H1 (cell line): ENCODE measurements at regions not wholly inside any gene's neighbourhood (a gene's known extent, or its start where the extent isn't known, plus 50 kb on each side); places are given as distances from the start of the nearest gene placed in this dataset.

ENCODE experiments used
- CTCF ChIA-PET: fragments of 300-600 bp; sonication (Branson Sonifier 250); formaldehyde crosslinking; loops from one replicate; lab custom pipeline; 2021; ENCODE audit not compliant: partially characterized antibody; lab: Charles Lee
- POLR2A ChIA-PET: fragments of 300-600 bp; sonication (Branson Sonifier 250); formaldehyde crosslinking; loops from one replicate; lab custom pipeline; 2021; ENCODE audit warnings: inconsistent platforms; ENCODE audit not compliant: partially characterized antibody; lab: Charles Lee
- DNase-seq, 2 experiments: peaks; one replicate each; pipeline versions ENCODE4 v3.0.0 to v3.0.0-alpha.2; 2010 to 2022; ENCODE audit warnings: low spot score in 2 of 2, low read depth in 1 of 2, mixed read lengths in 1 of 2
- FAIRE-seq: peaks from 2 replicates; lab custom pipeline; 2011; peaks lifted over from hg19 to GRCh38; lab: Jason Lieb, UNC
- H2AFZ ChIP-seq: 2 replicates; pipeline ENCODE4 v1.8.1; 2012; ENCODE audit warnings: low read length, inconsistent platforms
- H2AK5ac ChIP-seq: 2 replicates; pipeline ENCODE4 v1.6.1; 2013; ENCODE audit warnings: low read depth, low read length
- H2BK120ac ChIP-seq: replicated peaks from 2 replicates; pipeline ENCODE3; 2013; ENCODE audit warnings: low read depth, low read length, inconsistent platforms
- H2BK12ac ChIP-seq: 2 replicates; pipeline ENCODE4 v1.6.1; 2013; ENCODE audit warnings: low read depth, low read length
- H2BK15ac ChIP-seq: 2 replicates; pipeline ENCODE4 v1.6.1; 2013; ENCODE audit warnings: low read length
- H2BK20ac ChIP-seq: 2 replicates; pipeline ENCODE4 v1.6.1; 2013; ENCODE audit warnings: low read length
- H2BK5ac ChIP-seq: 2 replicates; pipeline ENCODE4 v1.6.1; 2013; ENCODE audit warnings: low read depth, low read length
- H3K14ac ChIP-seq: 2 replicates; pipeline ENCODE4 v1.6.1; 2013; ENCODE audit warnings: inconsistent platforms; ENCODE audit not compliant: insufficient read length
- H3K18ac ChIP-seq: 2 replicates; pipeline ENCODE4 v1.6.1; 2013; ENCODE audit warnings: low read length; ENCODE audit errors: extremely low read depth
- H3K23ac ChIP-seq: 2 replicates; pipeline ENCODE4 v1.6.1; 2013; ENCODE audit warnings: inconsistent platforms; ENCODE audit not compliant: insufficient read length
- H3K23me2 ChIP-seq: 2 replicates; pipeline ENCODE4 v1.6.1; 2013; ENCODE audit warnings: low read depth, low read length
- H3K27ac ChIP-seq: 2 replicates; pipeline ENCODE4 v1.6.1; 2011; ENCODE audit warnings: low read depth, low read length, inconsistent platforms
- H3K27me3 ChIP-seq, 4 experiments: replicated peaks in 1 of 4; 1 replicate in 1 of 4; 2 replicates in 3 of 4; pipeline versions ENCODE4 v1.6.1 to v1.8.1; 2011 to 2013; ENCODE audit warnings: low read length in 3 of 4, mild to moderate bottlenecking in 3 of 4, inconsistent platforms in 2 of 4, mixed read lengths in 2 of 4, moderate library complexity in 1 of 4; ENCODE audit not compliant: control insufficient read depth in 3 of 4, insufficient read depth in 3 of 4; ENCODE audit errors: extremely low read depth in 1 of 4
- H3K36me3 ChIP-seq, 4 experiments: 2 replicates each; pipeline versions ENCODE4 v1.6.1 to v1.8.1; 2011 to 2013; ENCODE audit warnings: mild to moderate bottlenecking in 4 of 4, low read length in 3 of 4, moderate library complexity in 2 of 4, control low read depth in 1 of 4, inconsistent platforms in 1 of 4; ENCODE audit not compliant: insufficient read depth in 4 of 4, control insufficient read depth in 2 of 4
- H3K4ac ChIP-seq: replicated peaks from 2 replicates; pipeline ENCODE3; 2013; ENCODE audit warnings: low read length, low read depth, mixed read lengths, inconsistent platforms; ENCODE audit not compliant: insufficient read length
- H3K4me1 ChIP-seq, 4 experiments: replicated peaks in 1 of 4; 1 replicate in 1 of 4; 2 replicates in 3 of 4; pipeline versions ENCODE4 v1.6.1 to v1.8.1; 2011 to 2013; ENCODE audit warnings: low read length in 3 of 4, inconsistent platforms in 2 of 4, mixed read lengths in 1 of 4; ENCODE audit not compliant: insufficient read depth in 4 of 4, control insufficient read depth in 3 of 4
- H3K4me2 ChIP-seq, 2 experiments: 2 replicates each; pipeline versions ENCODE4 v1.6.1 to v1.8.1; 2011 to 2013; ENCODE audit warnings: low read depth in 2 of 2, low read length in 2 of 2, control low read depth in 1 of 2, inconsistent platforms in 1 of 2, mild to moderate bottlenecking in 1 of 2; ENCODE audit not compliant: insufficient read depth in 1 of 2
- H3K4me3 ChIP-seq, 4 experiments: fragments of 200-600, 300-600 bp in 1 of 4; sonication (generic), shearing (Covaris generic), sonication (Bioruptor Twin) in 1 of 4; 2 replicates each; pipeline versions ENCODE4 v1.5.1 to v1.8.1; 2011 to 2016; ENCODE audit warnings: low read length in 4 of 4, low read depth in 3 of 4, control low read depth in 2 of 4, inconsistent platforms in 2 of 4, mild to moderate bottlenecking in 2 of 4, mixed read lengths in 1 of 4, moderate library complexity in 1 of 4; ENCODE audit not compliant: insufficient read depth in 2 of 4; ENCODE audit errors: extremely low read depth in 1 of 4
- H3K56ac ChIP-seq: replicated peaks from 2 replicates; pipeline ENCODE3; 2013; ENCODE audit warnings: low read depth, mild to moderate bottlenecking, mixed read lengths, low read length, inconsistent platforms; ENCODE audit not compliant: insufficient read length
- H3K79me1 ChIP-seq: 2 replicates; pipeline ENCODE4 v1.6.1; 2013; ENCODE audit warnings: low read depth, low read length, control low read depth
- H3K79me2 ChIP-seq, 2 experiments: 2 replicates each; pipeline versions ENCODE4 v1.6.1 to v1.8.1; 2012 to 2013; ENCODE audit warnings: low read length in 2 of 2, mild to moderate bottlenecking in 2 of 2, inconsistent platforms in 1 of 2; ENCODE audit not compliant: insufficient read depth in 2 of 2, control insufficient read depth in 1 of 2
- H3K9ac ChIP-seq, 4 experiments: replicated peaks in 1 of 4; 1 replicate in 1 of 4; 2 replicates in 3 of 4; pipeline versions ENCODE4 v1.6.1 to v1.8.1; 2011 to 2013; ENCODE audit warnings: low read depth in 3 of 4, low read length in 3 of 4, control low read depth in 2 of 4, mild to moderate bottlenecking in 2 of 4, moderate library complexity in 2 of 4, inconsistent platforms in 1 of 4; ENCODE audit errors: extremely low read depth in 1 of 4
- H3K9me3 ChIP-seq, 2 experiments: 2 replicates each; pipeline versions ENCODE4 v1.6.1 to v1.8.1; 2012 to 2013; ENCODE audit warnings: mild to moderate bottlenecking in 2 of 2, moderate library complexity in 2 of 2, control low read depth in 1 of 2, inconsistent platforms in 1 of 2, low read depth in 1 of 2, low read length in 1 of 2, mixed read lengths in 1 of 2; ENCODE audit not compliant: insufficient read depth in 2 of 2
- H4K20me1 ChIP-seq, 2 experiments: replicated peaks in 1 of 2; 2 replicates each; pipeline versions ENCODE3 to v1.8.1; 2011 to 2013; ENCODE audit warnings: inconsistent platforms in 2 of 2, low read length in 2 of 2, mild to moderate bottlenecking in 1 of 2; ENCODE audit not compliant: insufficient read depth in 2 of 2, control insufficient read depth in 1 of 2
- H4K5ac ChIP-seq: 2 replicates; pipeline ENCODE4 v1.6.1; 2013; ENCODE audit warnings: low read length, low read depth, mixed read lengths, inconsistent platforms; ENCODE audit not compliant: insufficient read length
- H4K8ac ChIP-seq: 2 replicates; pipeline ENCODE4 v1.8.0; 2013; ENCODE audit warnings: mild to moderate bottlenecking, moderate library complexity, low read length, inconsistent platforms; ENCODE audit not compliant: insufficient read depth; ENCODE audit errors: extremely low read depth
- H4K91ac ChIP-seq: replicated peaks from 2 replicates; pipeline ENCODE3; 2013; ENCODE audit warnings: low read length, mixed read lengths, inconsistent platforms; ENCODE audit not compliant: insufficient read length
- CREB1 ChIP-seq: IDR thresholded peaks from 2 replicates; pipeline ENCODE4 v1.6.1; 2012; ENCODE audit warnings: inconsistent platforms
- EGR1 ChIP-seq: IDR thresholded peaks from 2 replicates; pipeline ENCODE4 v1.6.1; 2011; ENCODE audit warnings: low read depth, low read length, borderline replicate concordance
- EP300 ChIP-seq, 2 experiments: IDR thresholded peaks; 1 replicate in 1 of 2; 2 replicates in 1 of 2; pipeline ENCODE4 v1.6.1; 2011 to 2012; ENCODE audit warnings: low read depth in 2 of 2, low read length in 2 of 2, mild to moderate bottlenecking in 2 of 2, borderline replicate concordance in 1 of 2, inconsistent platforms in 1 of 2, moderate library complexity in 1 of 2
- RXRA ChIP-seq: IDR thresholded peaks from 2 replicates; pipeline ENCODE4 v1.6.1; 2011; ENCODE audit warnings: low read depth, mild to moderate bottlenecking, low read length, moderate library complexity; ENCODE audit not compliant: insufficient read depth
- SUZ12 ChIP-seq: fragments of 200-600 bp; sonication (generic); IDR thresholded peaks from 2 replicates; pipeline ENCODE4 v1.6.1; 2012; ENCODE audit warnings: mild to moderate bottlenecking, inconsistent platforms, low read length, moderate library complexity, mixed read lengths
- TEAD4 ChIP-seq: IDR thresholded peaks from 2 replicates; pipeline ENCODE4 v1.6.1; 2012; ENCODE audit warnings: low read depth, low read length, inconsistent platforms, mixed read lengths

DNA sequence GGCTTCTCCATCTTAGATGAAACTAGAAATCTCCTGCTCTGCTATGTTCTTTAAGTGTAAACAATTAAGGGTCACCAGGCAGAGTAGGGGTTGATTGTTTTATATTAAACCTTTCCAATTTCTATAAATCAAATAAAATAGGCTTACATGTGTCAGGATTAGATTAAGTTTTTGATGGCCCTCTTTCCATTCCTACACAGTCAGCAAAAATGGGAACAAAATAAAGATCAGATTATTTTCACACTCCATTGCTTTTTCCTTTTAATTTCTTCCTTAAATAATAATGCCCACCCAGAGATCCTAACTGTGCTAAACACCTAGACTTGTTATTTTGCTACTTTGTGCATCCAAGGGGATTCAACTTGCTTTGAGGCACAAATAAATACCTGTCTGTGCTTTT lies 381.4 kb upstream of the MAGEB16 start:
- H3K36me3 ChIP-seq: no peaks in the 10 kb centered on the region
- no peaks in the 10 kb centered on the region for H3K27me3 ChIP-seq
- DNase-seq (no peak), FAIRE-seq (no peak)
- no peak overlapping the region for H3K27ac ChIP-seq
- H2AK5ac ChIP-seq: no peak overlapping the region
- H2BK15ac ChIP-seq: no peak overlapping the region
- H3K79me1 ChIP-seq: no peaks in the 10 kb centered on the region
- H2BK12ac ChIP-seq: no peak overlapping the region
- no peaks in the 10 kb centered on the region for H3K23me2 ChIP-seq
- H3K14ac ChIP-seq: no peak overlapping the region
- ChIA-PET CTCF (no interaction called here), POLR2A (no interaction called here)
- H3K56ac ChIP-seq: no peak overlapping the region
- no peaks in the 10 kb centered on the region for H4K20me1 ChIP-seq
- no peaks in the 10 kb centered on the region for H3K79me2 ChIP-seq
- no peak overlapping the region for H3K4me2 ChIP-seq
- no peaks in the 10 kb centered on the region for H3K4me1 ChIP-seq
- H2BK20ac ChIP-seq: no peak overlapping the region
- H3K4ac ChIP-seq: no peak overlapping the region
- no peak overlapping the region for H3K23ac ChIP-seq
- H4K5ac ChIP-seq: no peak overlapping the region
- H3K4me3 ChIP-seq: no peak overlapping the region
- H2BK5ac ChIP-seq: no peak overlapping the region
- no peak overlapping the region for H4K8ac ChIP-seq
- no peak overlapping the region for H4K91ac ChIP-seq
- no peak overlapping the region for H2AFZ ChIP-seq
- H3K9me3 ChIP-seq: no peaks in the 10 kb centered on the region
- H2BK120ac ChIP-seq: no peak overlapping the region
- H3K18ac ChIP-seq: no peak overlapping the region
- no peak overlapping the region for H3K9ac ChIP-seq
- TF ChIP-seq EGR1: no peak
- no peak for TF ChIP-seq EP300 (IDR thresholded peaks at IDR 0.05; ENCODE audit: borderline replicate concordance in 1 of 2, low read depth in 2 of 2, low read length in 2 of 2)
- TF ChIP-seq TEAD4: no peak
- TF ChIP-seq CREB1: no peak
- no peak for TF ChIP-seq SUZ12
- no peak for TF ChIP-seq RXRA
